DND-41 (cell line): ENCODE measurements at regions not wholly inside any gene's neighbourhood (a gene's known extent, or its start where the extent isn't known, plus 50 kb on each side); places are given as distances from the start of the nearest gene placed in this dataset.

Source experiments
- ATAC-seq: fragments of 200-7000 bp; cut with Tn5 transposase; 3 replicates; pipeline ENCODE4 v1.9.1; 2021; ENCODE audit warnings: low read depth; ENCODE audit not compliant: insufficient read depth
- DNase-seq: peaks from one replicate; pipeline ENCODE4 v3.0.0-alpha.2; 2020
- H2AFZ ChIP-seq: 2 replicates; pipeline ENCODE4 v1.6.0; 2012; ENCODE audit warnings: low read depth, low read length
- H3K27ac ChIP-seq: 2 replicates; pipeline ENCODE4 v1.5.1; 2012; ENCODE audit warnings: low read length, inconsistent platforms
- H3K27me3 ChIP-seq: fragments of 200-600 bp; sonication (generic); 2 replicates; pipeline ENCODE4 v1.6.0; 2012; ENCODE audit warnings: low read length, mild to moderate bottlenecking, inconsistent platforms; ENCODE audit not compliant: insufficient read depth, poor library complexity
- H3K36me3 ChIP-seq: 2 replicates; pipeline ENCODE4 v1.5.1; 2012; ENCODE audit warnings: low read length, inconsistent platforms; ENCODE audit not compliant: insufficient read depth
- H3K4me1 ChIP-seq: 2 replicates; pipeline ENCODE4 v1.5.1; 2012; ENCODE audit warnings: mild to moderate bottlenecking, low read length; ENCODE audit not compliant: insufficient read depth
- H3K4me2 ChIP-seq: 2 replicates; pipeline ENCODE4 v1.6.0; 2012; ENCODE audit warnings: mild to moderate bottlenecking, moderate library complexity, low read length, inconsistent platforms; ENCODE audit not compliant: insufficient read depth
- H3K4me3 ChIP-seq, 2 experiments: fragments of 200-600 bp in 1 of 2; shearing (Covaris generic) in 1 of 2; 2 replicates each; pipeline ENCODE4 v1.5.1; 2012 to 2016; ENCODE audit warnings: inconsistent platforms in 2 of 2, low read length in 2 of 2, mild to moderate bottlenecking in 2 of 2, low read depth in 1 of 2, moderate library complexity in 1 of 2
- H3K79me2 ChIP-seq: 2 replicates; pipeline ENCODE4 v1.6.0; 2012; ENCODE audit warnings: low read length, inconsistent platforms; ENCODE audit not compliant: insufficient read depth
- H3K9ac ChIP-seq: 2 replicates; pipeline ENCODE4 v1.6.0; 2012; ENCODE audit warnings: low read depth, mild to moderate bottlenecking, inconsistent platforms, low read length, moderate library complexity
- H3K9me3 ChIP-seq: 2 replicates; pipeline ENCODE4 v1.5.1; 2012; ENCODE audit warnings: low read length, moderate library complexity, mild to moderate bottlenecking, inconsistent platforms; ENCODE audit not compliant: insufficient read depth, severe bottlenecking
- H4K20me1 ChIP-seq: 2 replicates; pipeline ENCODE4 v1.6.0; 2012; ENCODE audit warnings: low read length; ENCODE audit not compliant: insufficient read depth
- CTCF ChIP-seq: IDR thresholded peaks from 2 replicates; pipeline ENCODE4 v1.5.1; 2012; ENCODE audit warnings: borderline replicate concordance, low read length, moderate library complexity, mild to moderate bottlenecking; ENCODE audit not compliant: poor library complexity, severe bottlenecking; ENCODE audit errors: extremely low read depth
- EZH2 ChIP-seq: IDR thresholded peaks from 3 replicates; pipeline ENCODE4 v1.6.1; 2012; ENCODE audit warnings: borderline replicate concordance, low read depth, mild to moderate bottlenecking, moderate library complexity, low read length, inconsistent platforms; ENCODE audit not compliant: severe bottlenecking

DNA sequence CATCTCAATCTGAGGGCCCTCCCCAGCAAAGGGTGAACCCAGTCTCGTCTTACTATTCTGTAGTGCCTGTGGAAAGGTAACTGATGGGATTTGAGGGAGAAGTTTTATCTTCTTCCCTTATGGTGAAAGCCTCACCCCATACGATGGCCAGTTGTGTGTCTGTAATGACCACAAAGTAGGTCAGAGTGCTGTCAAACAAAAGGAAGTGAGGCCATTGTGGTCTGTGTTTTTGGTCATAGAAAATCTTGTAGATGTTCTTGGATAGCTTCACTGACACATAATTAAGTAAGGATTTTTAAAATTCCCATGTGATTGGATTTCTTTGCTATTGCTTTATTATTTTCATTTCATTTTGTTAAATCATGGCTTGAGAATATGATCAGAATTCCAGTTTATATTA, 505.1 kb upstream of the KLF4 start:
- H3K9me3 ChIP-seq = no peaks in the 10 kb centered on the region

GRCh38 chr9:107992271-107992670, 502.7 kb upstream of the KLF4 start:
- no peak for TF ChIP-seq CTCF
- no peak for TF ChIP-seq EZH2
- Histone ChIP-seq H3K9ac (no peak overlapping the region), H3K4me3 (no peak overlapping the region), H3K4me2 (no peak overlapping the region), H3K4me1 (no peaks in the 10 kb centered on the region), H3K27me3 (no peaks in the 10 kb centered on the region), H3K9me3 (no peaks in the 10 kb centered on the region), H3K27ac (no peak overlapping the region), H4K20me1 (no peaks in the 10 kb centered on the region), H3K79me2 (no peaks in the 10 kb centered on the region), H2AFZ (no peak overlapping the region), H3K36me3 (no peaks in the 10 kb centered on the region)
- ATAC-seq (no peak), DNase-seq (no peak)

More for the DNA sequence above, 505.1 kb upstream of the KLF4 start:
- DNase-seq = no peak
- Histone ChIP-seq H3K4me1 (no peaks in the 10 kb centered on the region), H4K20me1 (no peaks in the 10 kb centered on the region), H3K27ac (no peak overlapping the region), H3K4me2 (no peak overlapping the region), H3K36me3 (no peaks in the 10 kb centered on the region), H3K27me3 (no peaks in the 10 kb centered on the region), H3K9ac (no peak overlapping the region), H2AFZ (no peak overlapping the region), H3K79me2 (no peaks in the 10 kb centered on the region), H3K4me3 (no peak overlapping the region)
- TF ChIP-seq EZH2 (no peak), CTCF (no peak)
- ATAC-seq = no peak

DNA sequence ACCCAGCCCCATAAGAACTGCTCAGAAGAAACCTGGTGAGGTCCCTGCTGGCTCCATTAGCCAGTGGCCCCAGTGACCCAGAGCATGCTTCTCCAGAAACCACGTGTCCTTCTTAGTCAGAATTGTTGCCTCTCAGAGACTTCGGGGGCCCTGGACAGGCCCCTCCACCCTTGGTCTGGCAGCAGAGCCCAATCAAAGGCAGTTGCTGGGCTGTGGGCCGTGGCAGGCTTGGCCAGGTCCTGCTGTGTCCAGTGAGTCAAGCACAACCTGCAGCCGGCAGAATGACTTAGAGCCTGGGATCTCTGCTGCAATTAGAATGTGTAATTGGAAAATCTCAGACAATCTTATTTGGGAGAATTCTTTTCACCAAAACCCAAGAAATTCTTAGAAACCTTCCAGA, 502.0 kb upstream of the KLF4 start:
- H3K4me3 ChIP-seq = no peak overlapping the region
- H3K4me2 ChIP-seq = no peak overlapping the region
- TF ChIP-seq EZH2 (no peak), CTCF (no peak)

GRCh38 chr9:107989544-107989943, 500.0 kb upstream of the KLF4 start:
- no peaks in the 10 kb centered on the region for H3K79me2 ChIP-seq
- no peak overlapping the region for H3K4me2 ChIP-seq
- H3K27me3 ChIP-seq = no peaks in the 10 kb centered on the region
- no peak for TF ChIP-seq CTCF
- no peak for TF ChIP-seq EZH2
- H2AFZ ChIP-seq = no peak overlapping the region
- DNase-seq (no peak), ATAC-seq (no peak)
- no peak overlapping the region for H3K4me3 ChIP-seq
- H3K27ac ChIP-seq = no peak overlapping the region
- no peak overlapping the region for H3K9ac ChIP-seq
- H3K4me1 ChIP-seq = no peaks in the 10 kb centered on the region
- no peaks in the 10 kb centered on the region for H3K9me3 ChIP-seq
- no peaks in the 10 kb centered on the region for H4K20me1 ChIP-seq
- H3K36me3 ChIP-seq = no peaks in the 10 kb centered on the region

More for the DNA sequence above, 502.0 kb upstream of the KLF4 start:
- no peaks in the 10 kb centered on the region for H3K79me2 ChIP-seq
- H3K9ac ChIP-seq = no peak overlapping the region
- ATAC-seq (no peak), DNase-seq (no peak)
- no peaks in the 10 kb centered on the region for H3K9me3 ChIP-seq
- H3K36me3 ChIP-seq = no peaks in the 10 kb centered on the region
- no peak overlapping the region for H2AFZ ChIP-seq
- no peaks in the 10 kb centered on the region for H4K20me1 ChIP-seq
- no peaks in the 10 kb centered on the region for H3K4me1 ChIP-seq
- no peaks in the 10 kb centered on the region for H3K27me3 ChIP-seq
- no peak overlapping the region for H3K27ac ChIP-seq
